ENCODE measurements at regions not wholly inside any gene's neighbourhood (a gene's known extent, or its start where the extent isn't known, plus 50 kb on each side); places are given as distances from the start of the nearest gene placed in this dataset.
"Not testable (repeated sequence)": the region's sequence is repeated elsewhere in the genome, so short reads cannot be mapped to it uniquely, and the experiment has no call there.

- in situ Hi-C loops (cut with MboI); ATAC-seq: not testable (repeated sequence)
- no CpG with 5 or more reads among the region's 28 CpGs for WGBS (ENCODE audit: insufficient coverage, low coverage, missing lambda C conversion rate)
Observed at GRCh38 chrX:3876393-3876792, 162.9 kb upstream of the PRKX start.

GRCh38 chrX:3875638-3876037, 162.2 kb upstream of the PRKX start:
- H3K4me3 ChIP-seq; FAIRE-seq; H3K27me3 ChIP-seq (ENCODE audit: control insufficient read depth in 2 of 2, insufficient read depth in 2 of 2, low read length in 2 of 2); H3K9me3 ChIP-seq (replicated peaks; ENCODE audit: control insufficient read depth, insufficient read depth, low read depth, low read length); in situ Hi-C loops (cut with MboI); H3K4me1 ChIP-seq (replicated peaks in 1 of 2; ENCODE audit: control insufficient read depth in 2 of 2, insufficient read depth in 2 of 2, low read length in 2 of 2); H3K27ac ChIP-seq (ENCODE audit: extremely low read depth, low read depth, low read length); H2AFZ ChIP-seq (ENCODE audit: low read depth, low read length); DNase-seq (ENCODE audit: extremely low read depth in 1 of 4, low spot score in 3 of 4); ATAC-seq; H3K9ac ChIP-seq (ENCODE audit: insufficient read depth in 1 of 2, low read depth in 2 of 2, low read length in 2 of 2); H4K20me1 ChIP-seq (replicated peaks; ENCODE audit: control insufficient read depth, insufficient read depth, low read length); BruUV-seq (replicated peaks); intact Hi-C loops (cut with micrococcal nuclease); POLR2A ChIA-PET; H3K36me3 ChIP-seq (ENCODE audit: control insufficient read depth, insufficient read depth, low read length); H3K79me2 ChIP-seq (ENCODE audit: control insufficient read depth, insufficient read depth, low read length); H3K4me2 ChIP-seq (ENCODE audit: insufficient read depth, low read length); H3K9me1 ChIP-seq (ENCODE audit: control insufficient read depth, insufficient read depth, low read length); CTCF ChIA-PET (ENCODE audit: low intra/inter-chr PET ratio): not testable (repeated sequence)
- WGBS (ENCODE audit: insufficient coverage, low coverage, missing lambda C conversion rate) = no CpG with 5 or more reads among the region's 12 CpGs

More at GRCh38 chrX:3876393-3876792, 162.9 kb upstream of the PRKX start:
- H3K27me3 ChIP-seq (ENCODE audit: control insufficient read depth in 2 of 2, insufficient read depth in 2 of 2, low read length in 2 of 2); H3K4me2 ChIP-seq (ENCODE audit: insufficient read depth, low read length); H3K27ac ChIP-seq (ENCODE audit: extremely low read depth, low read depth, low read length); H3K4me3 ChIP-seq; H3K9me3 ChIP-seq (replicated peaks; ENCODE audit: control insufficient read depth, insufficient read depth, low read depth, low read length); H3K79me2 ChIP-seq (ENCODE audit: control insufficient read depth, insufficient read depth, low read length); intact Hi-C loops (cut with micrococcal nuclease); FAIRE-seq; H3K9ac ChIP-seq (ENCODE audit: insufficient read depth in 1 of 2, low read depth in 2 of 2, low read length in 2 of 2); H3K9me1 ChIP-seq (ENCODE audit: control insufficient read depth, insufficient read depth, low read length); POLR2A ChIA-PET; DNase-seq (ENCODE audit: extremely low read depth in 1 of 4, low spot score in 3 of 4); H2AFZ ChIP-seq (ENCODE audit: low read depth, low read length); CTCF ChIA-PET (ENCODE audit: low intra/inter-chr PET ratio); H3K36me3 ChIP-seq (ENCODE audit: control insufficient read depth, insufficient read depth, low read length); H4K20me1 ChIP-seq (replicated peaks; ENCODE audit: control insufficient read depth, insufficient read depth, low read length); H3K4me1 ChIP-seq (replicated peaks in 1 of 2; ENCODE audit: control insufficient read depth in 2 of 2, insufficient read depth in 2 of 2, low read length in 2 of 2); BruUV-seq (replicated peaks): not testable (repeated sequence)

GRCh38 chrX:3872226-3872879, 158.9 kb upstream of the PRKX start:
- CTCF ChIA-PET (ENCODE audit: low intra/inter-chr PET ratio); H3K4me2 ChIP-seq (ENCODE audit: insufficient read depth, low read length); H3K9me3 ChIP-seq (replicated peaks; ENCODE audit: control insufficient read depth, insufficient read depth, low read depth, low read length); DNase-seq (ENCODE audit: extremely low read depth in 1 of 4, low spot score in 3 of 4); H3K27me3 ChIP-seq (ENCODE audit: control insufficient read depth in 2 of 2, insufficient read depth in 2 of 2, low read length in 2 of 2); H3K79me2 ChIP-seq (ENCODE audit: control insufficient read depth, insufficient read depth, low read length); FAIRE-seq; H3K9me1 ChIP-seq (ENCODE audit: control insufficient read depth, insufficient read depth, low read length); H3K36me3 ChIP-seq (ENCODE audit: control insufficient read depth, insufficient read depth, low read length); H3K9ac ChIP-seq (ENCODE audit: insufficient read depth in 1 of 2, low read depth in 2 of 2, low read length in 2 of 2); H2AFZ ChIP-seq (ENCODE audit: low read depth, low read length); in situ Hi-C loops (cut with MboI); ATAC-seq; H3K27ac ChIP-seq (ENCODE audit: extremely low read depth, low read depth, low read length); BruUV-seq (replicated peaks); H4K20me1 ChIP-seq (replicated peaks; ENCODE audit: control insufficient read depth, insufficient read depth, low read length); H3K4me3 ChIP-seq; H3K4me1 ChIP-seq (replicated peaks in 1 of 2; ENCODE audit: control insufficient read depth in 2 of 2, insufficient read depth in 2 of 2, low read length in 2 of 2); intact Hi-C loops (cut with micrococcal nuclease); POLR2A ChIA-PET: not testable (repeated sequence)
- WGBS (ENCODE audit: insufficient coverage, low coverage, missing lambda C conversion rate) = 80% methylated on average over 5 of the region's 12 CpGs

GRCh38 chrX:3867067-3867831, 153.8 kb upstream of the PRKX start:
- H3K27me3 ChIP-seq (ENCODE audit: control insufficient read depth in 2 of 2, insufficient read depth in 2 of 2, low read length in 2 of 2); DNase-seq (ENCODE audit: extremely low read depth in 1 of 4, low spot score in 3 of 4); H3K36me3 ChIP-seq (ENCODE audit: control insufficient read depth, insufficient read depth, low read length); H3K4me1 ChIP-seq (replicated peaks in 1 of 2; ENCODE audit: control insufficient read depth in 2 of 2, insufficient read depth in 2 of 2, low read length in 2 of 2); H3K27ac ChIP-seq (ENCODE audit: extremely low read depth, low read depth, low read length); FAIRE-seq; ATAC-seq; POLR2A ChIA-PET; H3K9ac ChIP-seq (ENCODE audit: insufficient read depth in 1 of 2, low read depth in 2 of 2, low read length in 2 of 2); H3K79me2 ChIP-seq (ENCODE audit: control insufficient read depth, insufficient read depth, low read length); H3K4me2 ChIP-seq (ENCODE audit: insufficient read depth, low read length); in situ Hi-C loops (cut with MboI); intact Hi-C loops (cut with micrococcal nuclease); CTCF ChIA-PET (ENCODE audit: low intra/inter-chr PET ratio); H3K9me3 ChIP-seq (replicated peaks; ENCODE audit: control insufficient read depth, insufficient read depth, low read depth, low read length); H3K4me3 ChIP-seq; H4K20me1 ChIP-seq (replicated peaks; ENCODE audit: control insufficient read depth, insufficient read depth, low read length); H2AFZ ChIP-seq (ENCODE audit: low read depth, low read length); H3K9me1 ChIP-seq (ENCODE audit: control insufficient read depth, insufficient read depth, low read length): not testable (repeated sequence)
- WGBS (ENCODE audit: insufficient coverage, low coverage, missing lambda C conversion rate) = 97% methylated on average over 5 of the region's 19 CpGs
- TSS peak; percentile 15 for BruUV-seq (replicated peaks)
